ENCODE measurements at regions not wholly inside any gene's neighbourhood (a gene's known extent, or its start where the extent isn't known, plus 50 kb on each side); places are given as distances from the start of the nearest gene placed in this dataset.
"Not testable (repeated sequence)": the region's sequence is repeated elsewhere in the genome, so short reads cannot be mapped to it uniquely, and the experiment has no call there.

DNA sequence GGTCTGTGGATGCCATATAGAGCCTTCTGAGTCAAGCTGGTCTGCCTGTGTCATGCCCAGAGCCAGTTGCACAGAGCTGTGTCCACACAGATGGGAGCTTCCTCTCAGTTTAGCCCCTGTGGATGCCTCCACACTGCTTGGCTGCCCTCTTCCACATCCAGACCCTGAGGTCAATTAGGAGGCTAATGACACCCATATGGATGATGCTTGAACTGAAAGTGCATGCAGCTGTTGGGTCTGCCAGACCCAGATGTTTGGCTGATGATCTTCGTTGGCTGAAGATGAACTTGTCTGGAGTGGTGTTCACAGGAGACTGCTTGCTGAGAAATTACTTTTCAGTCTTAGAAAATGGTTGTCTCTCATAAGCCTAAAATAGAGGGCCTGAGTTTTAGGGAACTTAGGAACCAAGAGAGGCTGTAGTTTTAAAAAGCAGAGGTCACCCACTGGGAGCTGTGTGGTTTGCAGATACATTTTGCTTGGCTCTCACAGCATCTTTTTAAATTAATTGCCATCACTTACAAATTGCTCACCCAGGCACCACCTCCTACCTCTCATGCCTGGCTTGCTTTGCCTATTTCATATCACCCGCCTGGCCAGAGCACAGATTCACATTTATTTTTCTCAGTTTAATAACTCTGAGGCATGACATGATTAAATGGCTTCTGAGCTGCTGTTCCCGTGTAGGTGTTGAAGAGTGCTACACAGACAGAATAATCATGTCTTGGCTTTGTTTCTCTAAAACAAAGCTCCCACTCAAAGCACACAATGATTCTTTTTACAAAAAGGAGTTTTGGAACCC, 176.1 kb downstream of the MINAR1 start:
- DNase-seq (ENCODE audit: low spot score) = no peak

GRCh38 chr15:79609506-79609905, 177.4 kb downstream of the MINAR1 start:
- no peak for DNase-seq (ENCODE audit: low spot score)

DNA sequence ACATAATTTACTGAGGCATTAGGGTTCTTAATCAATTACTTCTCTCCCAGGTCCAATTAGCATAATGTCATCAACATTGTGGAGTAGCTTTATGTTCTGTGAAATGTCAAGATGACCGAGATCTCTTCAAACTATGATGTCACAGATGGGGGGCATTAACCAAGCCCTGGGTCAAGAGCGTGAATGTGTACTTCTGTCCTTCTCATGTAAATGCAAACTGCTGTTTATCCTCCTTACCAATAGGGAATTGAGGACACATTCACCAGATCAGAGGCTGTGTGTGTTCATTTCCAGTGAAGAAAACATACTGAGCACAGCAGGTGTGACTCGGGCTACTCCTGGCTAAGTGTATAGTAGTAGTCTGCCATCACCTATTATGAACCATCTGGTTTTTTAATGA, 177.9 kb downstream of the MINAR1 start:
- no peak for DNase-seq (ENCODE audit: low spot score)

DNA sequence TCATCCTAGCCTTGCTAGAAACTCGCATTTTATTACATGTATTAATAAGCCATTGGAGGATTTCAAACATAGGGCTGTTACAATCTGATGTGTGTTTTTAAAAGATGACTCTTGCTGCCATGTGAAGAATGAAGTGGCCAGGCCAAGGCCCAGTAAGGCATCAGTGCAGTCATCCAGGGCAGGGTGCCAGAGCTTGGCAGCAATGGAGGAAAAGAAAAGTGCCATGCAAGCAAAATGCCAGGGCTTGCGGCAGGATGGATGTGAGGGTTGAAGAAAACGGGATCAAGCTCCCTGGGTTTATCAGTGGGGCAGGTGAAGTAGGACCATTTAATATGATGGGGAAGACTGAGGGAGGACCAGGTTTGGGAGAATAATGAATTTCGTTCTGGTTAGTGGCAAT, 183.6 kb downstream of the MINAR1 start:
- no peak for DNase-seq (ENCODE audit: low spot score)

GRCh38 chr15:79617071-79617470, 184.9 kb downstream of the MINAR1 start:
- no peak for DNase-seq (ENCODE audit: low spot score)

- no peak for DNase-seq (ENCODE audit: low spot score)
These were observed 188.1 kb downstream of the MINAR1 start for GRCh38 chr15:79620112-79620857.

- DNase-seq (ENCODE audit: low spot score) = not testable (repeated sequence)
These were observed 189.7 kb downstream of the MINAR1 start for GRCh38 chr15:79621805-79622204.

GRCh38 chr15:79623488-79623887, 191.4 kb downstream of the MINAR1 start:
- DNase-seq (ENCODE audit: low spot score) = no peak

DNA sequence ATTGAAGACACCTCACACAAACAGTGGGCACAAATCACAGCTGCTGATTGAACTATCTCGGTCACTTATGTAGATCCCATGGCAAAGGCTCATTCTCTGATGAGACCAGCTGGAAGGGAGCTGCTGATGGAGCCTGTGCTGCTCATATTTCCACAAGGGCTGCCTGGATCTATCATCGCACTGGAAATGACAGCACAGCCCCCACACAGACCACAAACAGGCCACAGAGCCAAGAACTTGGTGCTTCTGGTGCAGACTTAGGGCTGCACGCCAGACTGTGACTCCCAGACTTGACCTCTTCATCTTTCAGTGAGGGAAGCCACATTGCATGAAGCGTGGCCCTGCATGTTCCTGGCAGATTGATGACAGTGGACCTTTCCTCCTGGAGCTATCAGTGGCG, 197.6 kb downstream of the MINAR1 start:
- DNase-seq (ENCODE audit: low spot score) = no peak

- no peak for DNase-seq (ENCODE audit: low spot score)
These were observed 200.3 kb downstream of the MINAR1 start for GRCh38 chr15:79632457-79632856.

DNA sequence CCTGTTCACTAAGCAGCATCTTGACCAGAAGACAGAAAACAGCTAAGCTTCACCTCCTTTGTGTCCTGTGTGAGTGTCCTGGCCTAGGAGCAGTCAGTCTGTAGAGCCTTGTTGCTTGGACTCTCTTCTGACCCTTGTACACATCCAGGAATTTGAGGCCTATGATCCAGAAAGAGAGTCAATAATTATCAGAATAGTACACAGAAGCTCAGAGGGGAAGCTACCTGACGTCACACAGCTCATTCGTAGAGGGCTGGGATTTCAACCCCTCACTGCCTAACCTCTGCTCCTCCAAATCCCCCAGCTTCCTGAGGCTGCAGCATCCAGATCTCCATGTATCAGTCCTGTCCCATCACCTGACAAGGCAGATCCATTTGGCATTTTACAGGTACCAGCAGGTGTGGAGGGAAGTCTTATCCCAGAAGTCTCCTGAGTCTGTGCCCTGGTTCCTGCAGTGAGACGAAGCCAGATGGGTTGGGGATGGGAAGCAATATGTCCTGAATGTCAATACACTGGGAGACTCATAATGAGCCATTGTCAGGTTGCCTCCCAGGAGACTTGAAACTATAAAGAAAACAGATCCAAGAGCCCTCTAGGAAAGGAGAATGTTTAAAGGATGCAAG, 203.1 kb downstream of the MINAR1 start:
- DNase-seq (ENCODE audit: low spot score) = no peak

- no peak for DNase-seq (ENCODE audit: low spot score)
These were observed 203.9 kb downstream of the MINAR1 start for GRCh38 chr15:79635897-79636561.

GRCh38 chr15:79640206-79640605, 208.1 kb downstream of the MINAR1 start:
- peak; percentile 13 for DNase-seq (ENCODE audit: low spot score)

- no peak for DNase-seq (ENCODE audit: low spot score)
These were observed 209.7 kb downstream of the MINAR1 start for GRCh38 chr15:79641841-79642240.

DNA sequence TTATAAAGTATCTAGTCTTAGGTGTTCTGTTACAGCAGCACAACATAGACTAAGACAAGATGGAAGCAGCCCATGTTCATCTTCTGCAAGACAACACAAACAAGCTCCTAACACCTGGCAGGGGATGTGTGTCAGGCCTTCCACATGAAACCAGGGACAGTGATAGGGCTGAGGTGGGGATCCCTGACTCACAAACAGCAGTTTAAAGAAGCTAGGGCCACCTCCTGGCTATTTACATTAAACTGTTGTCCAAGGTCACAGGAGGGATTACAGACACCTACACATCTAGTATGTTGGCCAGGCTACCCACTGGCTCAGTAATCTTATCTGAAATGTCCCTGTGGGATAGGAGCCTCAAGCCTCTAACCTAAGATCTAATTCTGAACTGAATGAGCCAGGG, 211.3 kb downstream of the MINAR1 start:
- no peak for DNase-seq (ENCODE audit: low spot score)

DNA sequence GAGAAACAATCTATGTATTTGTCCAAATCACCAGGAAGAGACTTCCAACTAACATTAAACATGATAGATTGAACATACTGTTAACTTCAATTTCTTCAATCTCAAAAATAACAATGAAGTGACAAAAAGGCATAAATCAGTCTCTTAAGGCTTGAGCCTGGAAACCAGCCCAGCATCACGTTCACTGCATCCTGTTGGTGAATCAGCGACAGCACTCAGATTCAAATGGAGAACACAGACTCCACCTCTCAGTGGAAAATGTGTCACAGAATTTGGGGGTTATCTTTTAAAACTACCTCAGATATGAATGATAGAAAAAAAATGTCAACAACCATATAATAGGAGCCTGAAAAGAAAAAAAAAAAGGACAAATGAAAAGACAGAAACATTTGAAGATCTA, 212.0 kb downstream of the MINAR1 start:
- peak; percentile 10 for DNase-seq (ENCODE audit: low spot score)

DNA sequence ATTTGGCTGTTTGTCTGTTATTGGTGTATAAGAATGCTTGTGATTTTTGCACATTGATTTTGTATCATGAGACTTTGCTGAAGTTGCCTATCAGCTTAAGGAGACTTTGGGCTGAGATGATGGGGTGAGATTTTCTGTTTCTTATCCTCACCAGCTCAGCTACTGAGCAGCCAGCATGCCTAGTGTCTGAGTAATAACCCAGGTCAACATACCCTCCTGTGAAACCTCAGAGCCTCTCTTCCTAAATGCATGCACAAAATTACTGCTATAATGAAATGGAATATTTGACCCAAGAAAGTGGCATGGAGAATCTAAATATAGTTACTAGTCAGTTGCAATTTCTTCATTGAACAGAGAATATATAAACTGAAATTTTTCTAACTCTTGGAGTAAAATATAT, 220.8 kb downstream of the MINAR1 start:
- not testable (repeated sequence) for DNase-seq (ENCODE audit: low spot score)

- no peak for DNase-seq (ENCODE audit: low spot score)
These were observed 221.4 kb downstream of the MINAR1 start for GRCh38 chr15:79653533-79653932.

DNA sequence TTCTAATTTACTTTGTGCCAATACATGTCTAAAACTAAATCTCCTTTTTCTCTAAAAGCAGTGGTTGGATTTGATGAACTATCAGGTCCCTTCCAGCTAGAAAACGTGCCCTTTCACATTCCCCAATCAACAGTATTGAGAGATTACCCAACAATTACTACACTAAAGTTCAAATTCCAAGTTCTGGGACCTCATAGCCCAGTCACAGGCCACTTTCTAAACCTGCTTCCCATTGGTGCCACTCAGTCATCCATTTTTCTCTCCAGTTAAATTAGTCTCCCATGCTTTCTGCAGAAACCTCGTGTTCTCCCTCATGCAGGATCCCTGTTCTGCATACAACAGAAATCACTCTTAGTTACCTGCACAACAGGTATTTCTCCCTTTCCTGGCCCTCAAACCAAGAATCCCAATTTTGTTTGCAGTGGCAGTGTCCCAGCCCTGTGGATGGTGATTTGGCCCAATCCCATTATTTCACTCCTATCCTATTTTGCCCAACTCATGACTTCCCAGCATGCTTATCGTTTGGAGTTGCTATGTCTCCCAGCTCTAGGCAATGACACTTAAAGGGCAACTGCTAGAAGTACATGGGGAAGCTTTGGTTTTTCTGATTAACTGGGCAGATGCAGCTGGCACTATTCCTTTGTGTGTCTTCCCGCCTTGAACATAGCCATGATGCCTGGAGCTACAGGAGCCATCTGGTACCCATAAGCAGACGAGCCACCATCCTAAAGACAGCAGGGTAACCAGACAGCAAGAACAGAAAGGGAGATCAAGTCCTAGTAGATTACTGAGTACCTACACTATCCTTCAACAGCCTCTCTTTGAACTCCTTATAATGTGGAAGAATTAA, 224.2 kb downstream of the MINAR1 start:
- no peak for DNase-seq (ENCODE audit: low spot score)

GRCh38 chr15:79657722-79658121, 225.6 kb downstream of the MINAR1 start:
- no peak for DNase-seq (ENCODE audit: low spot score)

DNA sequence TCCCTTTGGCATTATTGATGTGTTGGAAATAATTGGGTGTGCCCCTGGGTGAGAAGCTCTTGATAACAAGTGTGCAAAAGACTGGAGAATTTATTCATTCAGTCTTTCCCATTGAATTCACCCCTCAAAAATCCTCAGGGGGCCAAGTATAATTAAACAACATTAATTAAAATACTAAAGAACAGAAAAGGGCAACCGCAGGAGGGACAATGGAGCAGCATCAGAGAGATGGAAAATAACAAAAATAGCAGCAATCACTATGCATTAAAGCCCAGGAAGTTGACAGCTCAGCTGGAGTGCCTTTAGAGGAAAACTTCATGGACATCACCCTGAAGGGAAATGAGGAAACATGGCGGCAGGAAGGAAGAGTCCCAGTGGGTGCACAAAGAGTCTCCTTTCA, 227.6 kb downstream of the MINAR1 start:
- no peak for DNase-seq (ENCODE audit: low spot score)

- no peak for DNase-seq (ENCODE audit: low spot score)
These were observed 229.3 kb downstream of the MINAR1 start for GRCh38 chr15:79661411-79661810.

Measured in COLO829 (cell line).